DOHH2 (cell line): ENCODE measurements at regions not wholly inside any gene's neighbourhood (a gene's known extent, or its start where the extent isn't known, plus 50 kb on each side); places are given as distances from the start of the nearest gene placed in this dataset.
"Not testable (repeated sequence)": the region's sequence is repeated elsewhere in the genome, so short reads cannot be mapped to it uniquely, and the experiment has no call there.

Source experiments
- H3F3A ChIP-seq: fragments of 200-600 bp; sonication (generic), shearing (Covaris generic); 2 replicates; pipeline ENCODE4 v1.6.0; 2016; ENCODE audit warnings: antibody characterized with exemption, mild to moderate bottlenecking; ENCODE audit not compliant: control insufficient read depth, insufficient read depth
- H3K27ac ChIP-seq: fragments of 200-600 bp; sonication (generic); 2 replicates; pipeline ENCODE4 v1.5.1; 2014; ENCODE audit warnings: low read depth, mild to moderate bottlenecking, low read length, moderate library complexity
- H3K27me3 ChIP-seq: fragments of 200-600 bp; sonication (generic); 2 replicates; pipeline ENCODE4 v1.6.1; 2014; ENCODE audit warnings: mild to moderate bottlenecking, low read length, mixed read lengths; ENCODE audit not compliant: control insufficient read depth
- H3K36me3 ChIP-seq: fragments of 200-600 bp; sonication (generic); 2 replicates; pipeline ENCODE4 v1.6.1; 2014; ENCODE audit warnings: mild to moderate bottlenecking, low read length, moderate library complexity, mixed read lengths; ENCODE audit not compliant: control insufficient read depth
- H3K4me1 ChIP-seq: fragments of 200-600 bp; sonication (generic); 2 replicates; pipeline ENCODE4 v1.6.1; 2014; ENCODE audit warnings: mild to moderate bottlenecking, low read length, mixed read lengths; ENCODE audit not compliant: control insufficient read depth
- H3K4me2 ChIP-seq: fragments of 200-600 bp; sonication (generic); 2 replicates; pipeline ENCODE4 v1.6.0; 2014; ENCODE audit warnings: mild to moderate bottlenecking, low read length, moderate library complexity
- H3K4me3 ChIP-seq: fragments of 200-600 bp; sonication (generic); 2 replicates; pipeline ENCODE4 v1.5.1; 2014; ENCODE audit warnings: mild to moderate bottlenecking, low read length, mixed read lengths
- H3K79me2 ChIP-seq: fragments of 200-600 bp; sonication (generic); 2 replicates; pipeline ENCODE4 v1.6.1; 2014; ENCODE audit warnings: mild to moderate bottlenecking, low read length, mixed read lengths; ENCODE audit not compliant: control insufficient read depth
- H3K9me2 ChIP-seq: fragments of 200-600 bp; sonication (generic); replicated peaks from 2 replicates; pipeline ENCODE4 v1.6.1; 2014; ENCODE audit warnings: mild to moderate bottlenecking, low read length, mixed read lengths; ENCODE audit not compliant: control insufficient read depth
- H3K9me3 ChIP-seq: fragments of 200-600 bp; sonication (generic); 2 replicates; pipeline ENCODE4 v1.6.1; 2014; ENCODE audit warnings: antibody characterized with exemption, low read length, mixed read lengths; ENCODE audit not compliant: control insufficient read depth, insufficient read depth
- H4K20me1 ChIP-seq: fragments of 200-600 bp; sonication (generic); 2 replicates; pipeline ENCODE4 v1.6.0; 2014; ENCODE audit warnings: low read depth, mild to moderate bottlenecking, antibody characterized with exemption, low read length, moderate library complexity; ENCODE audit not compliant: control insufficient read depth, insufficient read depth

DNA sequence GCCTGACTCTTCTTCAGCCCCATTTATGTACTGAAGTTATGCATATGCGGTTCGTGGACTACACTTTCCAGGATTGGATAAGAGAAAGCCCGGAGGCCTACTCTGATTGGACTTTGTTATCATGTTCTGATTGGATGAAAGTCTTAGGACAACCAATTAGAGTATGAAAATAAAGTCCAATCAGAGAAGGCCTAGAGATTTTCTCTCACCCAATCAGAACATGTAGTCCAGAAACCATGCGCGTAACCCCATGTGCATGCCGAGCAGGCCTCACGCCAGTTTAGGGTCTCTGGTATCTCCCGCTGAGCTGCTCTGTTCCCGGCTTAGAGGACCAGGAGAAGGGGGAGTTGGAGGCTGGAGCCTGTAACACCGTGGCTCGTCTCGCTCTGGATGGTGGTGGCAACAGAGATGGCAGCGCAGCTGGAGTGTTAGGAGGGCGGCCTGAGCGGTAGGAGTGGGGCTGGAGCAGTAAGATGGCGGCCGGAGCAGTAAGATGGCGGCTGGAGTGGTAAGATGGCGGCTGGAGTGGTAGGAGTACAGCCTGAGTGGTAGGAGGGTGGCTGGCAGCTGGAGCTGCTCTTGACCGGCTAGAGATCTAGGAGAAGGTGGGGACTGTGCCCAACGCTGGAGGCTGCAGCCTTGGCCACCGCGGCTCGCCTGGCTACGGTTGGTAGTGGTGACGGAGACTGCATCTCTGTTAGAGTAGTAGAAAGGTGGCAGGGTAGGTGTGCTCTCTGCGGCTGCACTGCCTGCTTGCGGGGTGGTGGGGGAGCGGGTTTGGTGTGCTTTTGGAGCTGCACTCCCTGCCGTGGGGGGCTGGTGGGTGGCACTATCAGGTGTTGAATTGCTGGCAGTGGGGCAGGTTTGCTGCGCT lies 107.9 kb upstream of the TPTE start:
- H3K4me1 ChIP-seq, H3K27ac ChIP-seq, H3F3A ChIP-seq, H3K36me3 ChIP-seq, H3K4me3 ChIP-seq, H3K79me2 ChIP-seq, H3K27me3 ChIP-seq, H3K4me2 ChIP-seq, H4K20me1 ChIP-seq, H3K9me2 ChIP-seq: not testable (repeated sequence)
- peaks cover 46% of the 10 kb centered on the region for H3K9me3 ChIP-seq

DNA sequence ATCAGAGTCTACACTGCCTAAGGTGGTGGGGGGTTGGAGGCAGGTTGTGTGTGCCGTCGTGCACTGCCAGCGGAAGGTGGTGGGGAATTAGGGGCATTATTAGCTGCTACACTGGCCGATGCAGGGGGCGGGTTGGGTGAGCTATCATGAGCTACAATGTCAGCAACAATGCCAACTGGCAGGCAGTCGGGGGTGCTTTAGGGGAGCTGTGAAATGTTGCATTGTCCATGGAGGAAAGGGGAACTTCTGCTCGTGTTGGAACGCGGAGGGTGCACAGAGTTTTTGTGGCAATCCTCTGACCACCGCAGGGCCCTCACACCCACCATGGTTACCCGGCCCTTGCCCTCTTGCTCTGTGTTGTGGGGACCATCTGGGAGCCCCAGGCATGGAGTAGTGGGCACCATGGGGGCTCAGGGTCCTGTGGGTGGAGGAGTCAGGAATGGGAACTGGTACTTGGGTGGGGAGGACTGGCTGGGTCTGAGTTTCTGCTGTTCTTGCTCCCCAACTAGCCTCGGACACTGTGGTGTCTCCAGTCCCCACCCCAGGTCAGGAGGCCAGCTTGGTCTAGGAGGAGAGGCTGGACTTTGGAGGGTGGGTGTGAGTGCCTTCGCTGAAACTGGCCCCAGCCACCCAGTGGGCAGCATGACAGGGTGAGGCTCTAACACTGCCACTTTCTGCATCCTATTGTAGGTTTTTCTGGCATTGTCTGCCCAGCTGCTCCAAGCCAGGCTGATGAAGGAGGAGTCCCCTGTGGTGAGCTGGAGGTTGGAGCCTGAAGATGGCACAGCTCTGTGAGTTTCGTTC lies 107.1 kb upstream of the TPTE start:
- not testable (repeated sequence) for H3F3A ChIP-seq, H3K9me2 ChIP-seq, H3K27ac ChIP-seq, H3K4me3 ChIP-seq, H3K27me3 ChIP-seq, H3K4me1 ChIP-seq, H4K20me1 ChIP-seq, H3K36me3 ChIP-seq, H3K4me2 ChIP-seq, H3K79me2 ChIP-seq
- peaks cover 54% of the 10 kb centered on the region for H3K9me3 ChIP-seq

DNA sequence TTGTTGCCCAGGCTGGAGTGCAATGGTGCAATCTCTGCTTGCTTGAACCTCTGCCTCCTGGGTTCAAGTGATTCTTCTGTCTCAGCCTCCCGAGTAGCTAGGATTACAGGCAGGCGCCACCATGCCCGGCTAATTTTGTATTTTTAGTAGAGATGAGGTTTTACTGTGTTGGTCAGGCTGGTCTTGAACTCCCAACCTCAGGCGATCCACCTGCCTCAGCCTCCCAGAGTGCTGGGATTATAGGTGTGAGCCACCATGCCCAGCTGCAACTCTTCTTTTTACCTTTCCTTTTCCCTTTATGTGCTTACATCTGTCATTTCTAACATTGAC lies 106.5 kb upstream of the TPTE start:
- H3K27me3 ChIP-seq, H3K4me1 ChIP-seq, H3F3A ChIP-seq, H3K27ac ChIP-seq, H3K4me3 ChIP-seq, H3K36me3 ChIP-seq, H3K9me2 ChIP-seq, H4K20me1 ChIP-seq, H3K4me2 ChIP-seq, H3K79me2 ChIP-seq: not testable (repeated sequence)
- H3K9me3 ChIP-seq = peaks cover 54% of the 10 kb centered on the region

DNA sequence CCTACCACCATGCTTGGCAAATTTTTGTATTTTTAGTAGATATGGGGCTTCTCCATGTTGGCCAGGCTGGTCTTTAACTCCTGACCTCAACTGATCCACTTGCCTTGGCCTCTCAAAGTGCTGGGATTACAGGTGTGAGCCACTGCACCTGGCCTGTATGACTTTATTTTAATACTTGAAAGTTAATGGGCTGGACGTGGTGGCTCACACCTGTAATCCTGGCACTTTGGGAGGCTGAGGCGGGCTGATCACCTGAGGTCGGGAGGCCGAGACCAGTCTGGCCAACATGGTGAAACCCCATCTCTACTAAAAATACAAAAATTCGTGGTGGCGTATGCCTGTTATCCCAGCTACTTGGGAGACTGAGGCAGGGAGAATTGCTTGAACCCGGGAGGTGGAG lies 105.9 kb upstream of the TPTE start:
- H3K9me3 ChIP-seq = peaks cover 55% of the 10 kb centered on the region
- not testable (repeated sequence) for H3K4me1 ChIP-seq, H3K36me3 ChIP-seq, H3F3A ChIP-seq, H3K79me2 ChIP-seq, H4K20me1 ChIP-seq, H3K27me3 ChIP-seq, H3K27ac ChIP-seq, H3K9me2 ChIP-seq, H3K4me2 ChIP-seq, H3K4me3 ChIP-seq

DNA sequence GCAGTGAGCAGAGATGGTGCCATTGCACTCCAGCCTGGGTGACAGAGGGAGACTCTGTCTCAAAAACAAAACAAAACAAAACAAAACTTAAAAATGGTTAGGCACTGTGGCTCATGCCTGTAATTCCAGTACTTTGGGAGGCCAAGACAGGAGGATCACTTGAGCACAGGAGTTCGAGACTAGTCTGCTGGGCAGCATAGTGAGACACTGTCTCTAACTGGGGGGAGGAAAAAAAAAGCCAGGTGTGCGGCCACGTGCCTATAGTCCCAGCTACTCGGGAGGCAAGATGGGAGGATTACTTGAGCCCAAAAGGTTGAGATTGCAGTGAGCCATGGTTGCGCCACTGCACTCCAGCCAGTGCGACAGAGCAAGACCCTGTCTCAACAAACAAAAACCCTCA lies 105.5 kb upstream of the TPTE start:
- H3K27ac ChIP-seq, H3K27me3 ChIP-seq, H4K20me1 ChIP-seq, H3F3A ChIP-seq, H3K4me1 ChIP-seq, H3K36me3 ChIP-seq, H3K79me2 ChIP-seq, H3K4me3 ChIP-seq, H3K4me2 ChIP-seq, H3K9me2 ChIP-seq: not testable (repeated sequence)
- peaks cover 58% of the 10 kb centered on the region for H3K9me3 ChIP-seq

DNA sequence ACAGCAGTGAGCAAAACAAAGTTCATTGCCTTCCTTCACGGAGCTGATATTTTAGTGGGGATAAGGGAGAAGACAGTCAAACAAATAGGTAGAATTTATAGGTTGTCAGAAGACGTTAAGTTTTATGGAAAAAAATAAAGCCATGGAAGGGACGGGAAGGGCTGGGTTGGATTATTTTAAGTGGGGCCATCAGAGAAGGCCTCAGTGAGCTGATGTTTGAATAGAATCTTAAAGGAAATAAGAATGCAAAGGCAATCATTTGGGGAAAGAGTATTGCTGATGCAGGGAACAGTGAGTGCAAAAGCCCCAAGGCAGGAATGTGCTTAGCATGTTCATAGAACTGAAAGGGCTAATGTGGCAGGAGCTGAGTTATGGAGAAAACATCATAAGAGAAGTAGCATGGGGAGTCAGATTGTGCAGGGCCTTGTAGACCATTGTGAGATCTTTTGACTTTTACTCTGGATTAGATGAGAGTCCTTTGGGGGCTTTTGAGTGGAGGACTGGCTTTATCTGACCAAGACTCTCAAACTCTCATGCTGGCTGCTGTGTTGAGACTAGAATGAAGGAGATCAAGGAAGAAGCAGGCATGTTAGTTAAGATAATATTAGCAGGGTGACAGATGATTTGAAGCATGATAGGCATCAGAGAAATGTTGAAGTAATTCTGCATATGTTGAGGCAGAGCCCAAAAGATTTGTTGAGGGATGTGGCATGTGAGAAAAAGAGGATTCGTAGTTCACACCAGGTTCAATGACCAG lies 104.5 kb upstream of the TPTE start:
- not testable (repeated sequence) for H3K9me2 ChIP-seq, H3K4me3 ChIP-seq, H3K27me3 ChIP-seq, H3K79me2 ChIP-seq, H3K36me3 ChIP-seq, H3F3A ChIP-seq, H3K27ac ChIP-seq, H3K4me2 ChIP-seq, H3K4me1 ChIP-seq, H4K20me1 ChIP-seq
- H3K9me3 ChIP-seq = peaks cover 63% of the 10 kb centered on the region

DNA sequence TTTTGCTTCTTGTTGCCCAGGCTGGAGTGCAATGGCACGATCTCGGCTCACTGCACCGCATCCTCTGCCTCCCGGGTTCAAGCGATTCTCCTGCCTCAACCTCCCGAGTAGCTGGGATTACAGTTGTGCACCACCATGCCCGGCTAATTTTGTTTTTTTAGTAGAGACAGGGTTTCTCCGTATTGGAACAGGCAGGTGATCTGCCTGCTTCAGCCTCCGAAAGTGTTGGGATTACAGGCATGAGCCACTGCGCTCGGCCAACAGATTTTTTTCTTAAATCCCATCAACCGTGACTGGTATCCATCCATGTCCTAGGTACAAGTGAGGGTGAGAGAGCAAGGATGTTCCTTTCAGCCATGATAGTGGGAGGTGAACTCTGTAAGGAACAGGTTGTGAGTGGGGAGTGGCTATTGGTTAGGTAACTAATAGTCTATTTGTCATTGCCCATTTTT lies 103.8 kb upstream of the TPTE start:
- not testable (repeated sequence) for H3K4me2 ChIP-seq, H3F3A ChIP-seq, H4K20me1 ChIP-seq, H3K27me3 ChIP-seq, H3K4me3 ChIP-seq, H3K79me2 ChIP-seq, H3K4me1 ChIP-seq, H3K36me3 ChIP-seq, H3K27ac ChIP-seq, H3K9me2 ChIP-seq
- H3K9me3 ChIP-seq = peaks cover 63% of the 10 kb centered on the region
